GM12873 (cell line): ENCODE measurements at regions not wholly inside any gene's neighbourhood (a gene's known extent, or its start where the extent isn't known, plus 50 kb on each side); places are given as distances from the start of the nearest gene placed in this dataset.
A peak's percentile ranks its signal among the peaks of the same experiment; 100 is the strongest.

Experiments
- CTCF ChIP-seq: IDR thresholded peaks from 2 replicates; pipeline ENCODE4 v1.5.1; 2012; ENCODE audit warnings: low read depth, mild to moderate bottlenecking, moderate library complexity, low read length, control low read depth; ENCODE audit not compliant: insufficient read depth; ENCODE audit errors: missing control alignments

GRCh38 chr9:79962836-79963235 lies 391.1 kb downstream of the TLE4 start:
- TF ChIP-seq CTCF, result no peak

GRCh38 chr9:79962150-79962549 lies 390.4 kb downstream of the TLE4 start:
- TF ChIP-seq CTCF, result no peak

GRCh38 chr9:79955300-79955699 lies 383.5 kb downstream of the TLE4 start:
- peak; percentile 43 for TF ChIP-seq CTCF

- TF ChIP-seq CTCF, result no peak
These were observed 382.1 kb downstream of the TLE4 start for GRCh38 chr9:79953908-79954307.

- no peak for TF ChIP-seq CTCF
These were observed 380.6 kb downstream of the TLE4 start for GRCh38 chr9:79952401-79952800.

- TF ChIP-seq CTCF, result no peak
These were observed 374.9 kb downstream of the TLE4 start for GRCh38 chr9:79946712-79947111.

- no peak for TF ChIP-seq CTCF
These were observed 373.7 kb downstream of the TLE4 start for GRCh38 chr9:79945495-79945894.
